ENCODE measurements at regions not wholly inside any gene's neighbourhood (a gene's known extent, or its start where the extent isn't known, plus 50 kb on each side); places are given as distances from the start of the nearest gene placed in this dataset.
A peak's percentile ranks its signal among the peaks of the same experiment; 100 is the strongest.

GRCh38 chr5:29697785-29698414 is 1495.6 kb upstream of the CDH6 start:
- no peak overlapping the region for H3K14ac ChIP-seq (ENCODE audit: insufficient read length)
- TF ChIP-seq RAD21 (IDR thresholded peaks at IDR 0.05 in 1 of 2, conservative IDR thresholded peaks at IDR 0.05 in 1 of 2; ENCODE audit: low read depth in 2 of 2, low read length in 2 of 2) (peak; percentile 51 to 66), NANOG (IDR thresholded peaks at IDR 0.05; ENCODE audit: insufficient read depth, low read depth, low read length, poor library complexity, severe bottlenecking) (no peak), CREB1 (IDR thresholded peaks at IDR 0.05) (no peak), CTCF (IDR thresholded peaks at IDR 0.05; ENCODE audit: control extremely low read depth in 1 of 3, insufficient read depth in 1 of 3, low read depth in 1 of 3, low read length in 3 of 3) (peak in 2 of 3 experiments; percentile 23 to 70; a peak in 2 of 4 replicates), SP1 (IDR thresholded peaks at IDR 0.05; ENCODE audit: low read depth, low read length) (no peak), ASH2L (IDR thresholded peaks at IDR 0.05; ENCODE audit: low read length) (no peak), SIRT6 (IDR thresholded peaks at IDR 0.05; ENCODE audit: low read length) (no peak), YY1 (IDR thresholded peaks at IDR 0.05; ENCODE audit: low read depth, low read length) (no peak), SP2 (IDR thresholded peaks at IDR 0.05; ENCODE audit: low read length) (no peak)
- CTCF ChIA-PET (ENCODE audit: partially characterized antibody): interaction anchor here (0.7 to 2.8 kb wide), 9 partner anchors 9 to 923 kb away, joined by 3 to 21 read pairs (median 3); no protein-coding TSS in a partner anchor
- peak; percentile 81 for FAIRE-seq
- H3K4ac ChIP-seq (replicated peaks; ENCODE audit: insufficient read length, low read depth, low read length): no peak overlapping the region
- no peak overlapping the region for H3K9ac ChIP-seq (replicated peaks in 1 of 4; ENCODE audit: extremely low read depth in 1 of 4, low read depth in 3 of 4, low read length in 3 of 4)
- no peak overlapping the region for H3K56ac ChIP-seq (replicated peaks; ENCODE audit: insufficient read length, low read depth, low read length)
- H3K79me2 ChIP-seq (ENCODE audit: control insufficient read depth in 1 of 2, insufficient read depth in 2 of 2, low read length in 2 of 2): no peaks in the 10 kb centered on the region
- H3K18ac ChIP-seq (ENCODE audit: extremely low read depth, low read length): no peak overlapping the region
- H3K36me3 ChIP-seq (ENCODE audit: control insufficient read depth in 2 of 4, insufficient read depth in 4 of 4, low read length in 3 of 4): no peaks in the 10 kb centered on the region
- H3K27ac ChIP-seq (ENCODE audit: low read depth, low read length): no peak overlapping the region
- H4K91ac ChIP-seq (replicated peaks; ENCODE audit: insufficient read length, low read length): no peak overlapping the region
- H4K20me1 ChIP-seq (replicated peaks in 1 of 2; ENCODE audit: control insufficient read depth in 1 of 2, insufficient read depth in 2 of 2, low read length in 2 of 2): no peaks in the 10 kb centered on the region
- 92% methylated on average over 9 of the region's 9 CpGs; no CpG with 5 or more reads in 1 of the 2 experiments for WGBS, 2 experiments (ENCODE audit: extremely low coverage in 1 of 2, insufficient coverage in 1 of 2, insufficient read length in 1 of 2, insufficient replicate concordance in 2 of 2, low coverage in 1 of 2, low lambda C conversion rate in 2 of 2, missing lambda C conversion rate in 1 of 2)
- no peak overlapping the region for H2BK5ac ChIP-seq (ENCODE audit: low read depth, low read length)
- no peaks in the 10 kb centered on the region for H3K4me1 ChIP-seq (replicated peaks in 1 of 4; ENCODE audit: control insufficient read depth in 3 of 4, insufficient read depth in 4 of 4, low read length in 3 of 4)
- H2BK120ac ChIP-seq (replicated peaks; ENCODE audit: low read depth, low read length): no peak overlapping the region
- no peak overlapping the region for H3K4me3 ChIP-seq (ENCODE audit: extremely low read depth in 1 of 4, insufficient read depth in 2 of 4, low read depth in 3 of 4, low read length in 4 of 4)
- no peak overlapping the region for H4K8ac ChIP-seq (ENCODE audit: extremely low read depth, insufficient read depth, low read length)
- no peaks in the 10 kb centered on the region for H3K27me3 ChIP-seq (replicated peaks in 1 of 4; ENCODE audit: control insufficient read depth in 3 of 4, extremely low read depth in 1 of 4, insufficient read depth in 3 of 4, low read length in 3 of 4)
- H2BK12ac ChIP-seq (ENCODE audit: low read depth, low read length): no peak overlapping the region
- no peak for DNase-seq (ENCODE audit: low read depth in 1 of 2, low spot score in 2 of 2)
- no peak overlapping the region for H2AK5ac ChIP-seq (ENCODE audit: low read depth, low read length)
- H2BK20ac ChIP-seq (ENCODE audit: low read length): no peak overlapping the region
- H4K5ac ChIP-seq (ENCODE audit: insufficient read length, low read depth, low read length): no peak overlapping the region
- H3K79me1 ChIP-seq (ENCODE audit: low read depth, low read length): no peaks in the 10 kb centered on the region
- no peaks in the 10 kb centered on the region for H3K23me2 ChIP-seq (ENCODE audit: low read depth, low read length)
- no peaks in the 10 kb centered on the region for H3K9me3 ChIP-seq (ENCODE audit: insufficient read depth in 2 of 2, low read depth in 1 of 2, low read length in 1 of 2)
- H2BK15ac ChIP-seq (ENCODE audit: low read length): no peak overlapping the region
- H3K23ac ChIP-seq (ENCODE audit: insufficient read length): no peak overlapping the region
- H2AFZ ChIP-seq (ENCODE audit: low read length): peak overlapping the region; percentile 93
- no peak overlapping the region for H3K4me2 ChIP-seq (ENCODE audit: insufficient read depth in 1 of 2, low read depth in 2 of 2, low read length in 2 of 2)
- POLR2A ChIA-PET (ENCODE audit: partially characterized antibody): no interaction called here

Measured in H1 (cell line).